ENCODE measurements at regions not wholly inside any gene's neighbourhood (a gene's known extent, or its start where the extent isn't known, plus 50 kb on each side); places are given as distances from the start of the nearest gene placed in this dataset.
"Not testable (repeated sequence)": the region's sequence is repeated elsewhere in the genome, so short reads cannot be mapped to it uniquely, and the experiment has no call there.

DNA sequence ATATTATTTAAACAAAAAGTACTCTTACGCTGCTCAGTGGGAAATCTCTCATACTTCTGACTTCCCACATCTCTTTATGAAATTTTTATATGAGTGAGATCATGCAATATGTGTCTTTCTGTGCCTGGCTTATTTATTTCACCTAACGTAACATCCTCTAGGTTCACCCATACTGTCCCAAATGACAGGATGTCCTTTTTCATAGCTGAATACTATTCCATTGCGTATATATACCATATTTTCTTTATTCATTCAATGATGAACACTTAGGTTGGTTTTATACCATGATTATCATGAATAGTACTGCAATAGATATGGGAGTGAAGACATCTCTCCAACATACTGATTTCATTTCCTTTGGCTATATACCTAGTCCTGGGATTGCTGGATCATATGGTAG, 57.8 kb upstream of the TPP2 start:
- Histone ChIP-seq H3K27ac (ENCODE audit: low read depth, low read length) (no peak overlapping the region), H3K4me3 (ENCODE audit: low read depth, low read length) (no peak overlapping the region), H3K27me3 (ENCODE audit: control insufficient read depth, insufficient read depth, low read length) (no peaks in the 10 kb centered on the region), H3K9me3 (ENCODE audit: control insufficient read depth, insufficient read depth, low read length) (no peaks in the 10 kb centered on the region)
- no peak for TF ChIP-seq CTCF (IDR thresholded peaks at IDR 0.05; ENCODE audit: low read depth, low read length)
- no peak for DNase-seq (ENCODE audit: low read depth, low spot score)
- CTCF ChIA-PET = no interaction called here
- POLR2A ChIA-PET = no interaction called here

- POLR2A ChIA-PET = no interaction called here
- Histone ChIP-seq H3K4me3 (ENCODE audit: low read depth, low read length) (no peak overlapping the region), H3K9me3 (ENCODE audit: control insufficient read depth, insufficient read depth, low read length) (no peaks in the 10 kb centered on the region), H3K27ac (ENCODE audit: low read depth, low read length) (no peak overlapping the region), H3K27me3 (ENCODE audit: control insufficient read depth, insufficient read depth, low read length) (no peaks in the 10 kb centered on the region)
- CTCF ChIA-PET = no interaction called here
- no peak for DNase-seq (ENCODE audit: low read depth, low spot score)
- no peak for TF ChIP-seq CTCF (IDR thresholded peaks at IDR 0.05; ENCODE audit: low read depth, low read length)
Observed at GRCh38 chr13:102536695-102537485, 59.9 kb upstream of the TPP2 start.

GRCh38 chr13:102536196-102536595, 60.6 kb upstream of the TPP2 start:
- CTCF ChIA-PET = no interaction called here
- no peak for DNase-seq (ENCODE audit: low read depth, low spot score)
- no peaks in the 10 kb centered on the region for H3K27me3 ChIP-seq (ENCODE audit: control insufficient read depth, insufficient read depth, low read length)
- no peak overlapping the region for H3K4me3 ChIP-seq (ENCODE audit: low read depth, low read length)
- no peak overlapping the region for H3K27ac ChIP-seq (ENCODE audit: low read depth, low read length)
- no peak for TF ChIP-seq CTCF (IDR thresholded peaks at IDR 0.05; ENCODE audit: low read depth, low read length)
- POLR2A ChIA-PET = no interaction called here
- H3K9me3 ChIP-seq (ENCODE audit: control insufficient read depth, insufficient read depth, low read length) = no peaks in the 10 kb centered on the region

GRCh38 chr13:102530751-102531150, 66.0 kb upstream of the TPP2 start:
- ChIA-PET CTCF (no interaction called here), POLR2A (no interaction called here)
- no peak overlapping the region for H3K27ac ChIP-seq (ENCODE audit: low read depth, low read length)
- no peak overlapping the region for H3K4me3 ChIP-seq (ENCODE audit: low read depth, low read length)
- no peaks in the 10 kb centered on the region for H3K27me3 ChIP-seq (ENCODE audit: control insufficient read depth, insufficient read depth, low read length)
- H3K9me3 ChIP-seq (ENCODE audit: control insufficient read depth, insufficient read depth, low read length) = no peaks in the 10 kb centered on the region
- TF ChIP-seq CTCF (IDR thresholded peaks at IDR 0.05; ENCODE audit: low read depth, low read length) = no peak
- no peak for DNase-seq (ENCODE audit: low read depth, low spot score)

GRCh38 chr13:102522251-102522650, 74.5 kb upstream of the TPP2 start:
- H3K4me3 ChIP-seq (ENCODE audit: low read depth, low read length); H3K27ac ChIP-seq (ENCODE audit: low read depth, low read length); POLR2A ChIA-PET; DNase-seq (ENCODE audit: low read depth, low spot score); H3K9me3 ChIP-seq (ENCODE audit: control insufficient read depth, insufficient read depth, low read length); CTCF ChIA-PET; H3K27me3 ChIP-seq (ENCODE audit: control insufficient read depth, insufficient read depth, low read length): not testable (repeated sequence)

Data from AG04450 (cell line).